H1 (cell line): ENCODE measurements at regions not wholly inside any gene's neighbourhood (a gene's known extent, or its start where the extent isn't known, plus 50 kb on each side); places are given as distances from the start of the nearest gene placed in this dataset.
A peak's percentile ranks its signal among the peaks of the same experiment; 100 is the strongest.

ENCODE experiments used
- CTCF ChIA-PET: fragments of 300-600 bp; sonication (Branson Sonifier 250); formaldehyde crosslinking; loops from one replicate; lab custom pipeline; 2021; ENCODE audit not compliant: partially characterized antibody; lab: Charles Lee
- POLR2A ChIA-PET: fragments of 300-600 bp; sonication (Branson Sonifier 250); formaldehyde crosslinking; loops from one replicate; lab custom pipeline; 2021; ENCODE audit warnings: inconsistent platforms; ENCODE audit not compliant: partially characterized antibody; lab: Charles Lee
- DNase-seq, 2 experiments: peaks; one replicate each; pipeline versions ENCODE4 v3.0.0 to v3.0.0-alpha.2; 2010 to 2022; ENCODE audit warnings: low spot score in 2 of 2, low read depth in 1 of 2, mixed read lengths in 1 of 2
- FAIRE-seq: peaks from 2 replicates; lab custom pipeline; 2011; peaks lifted over from hg19 to GRCh38; lab: Jason Lieb, UNC
- H2AFZ ChIP-seq: 2 replicates; pipeline ENCODE4 v1.8.1; 2012; ENCODE audit warnings: low read length, inconsistent platforms
- H2AK5ac ChIP-seq: 2 replicates; pipeline ENCODE4 v1.6.1; 2013; ENCODE audit warnings: low read depth, low read length
- H2BK120ac ChIP-seq: replicated peaks from 2 replicates; pipeline ENCODE3; 2013; ENCODE audit warnings: low read depth, low read length, inconsistent platforms
- H2BK12ac ChIP-seq: 2 replicates; pipeline ENCODE4 v1.6.1; 2013; ENCODE audit warnings: low read depth, low read length
- H2BK15ac ChIP-seq: 2 replicates; pipeline ENCODE4 v1.6.1; 2013; ENCODE audit warnings: low read length
- H2BK20ac ChIP-seq: 2 replicates; pipeline ENCODE4 v1.6.1; 2013; ENCODE audit warnings: low read length
- H2BK5ac ChIP-seq: 2 replicates; pipeline ENCODE4 v1.6.1; 2013; ENCODE audit warnings: low read depth, low read length
- H3K14ac ChIP-seq: 2 replicates; pipeline ENCODE4 v1.6.1; 2013; ENCODE audit warnings: inconsistent platforms; ENCODE audit not compliant: insufficient read length
- H3K18ac ChIP-seq: 2 replicates; pipeline ENCODE4 v1.6.1; 2013; ENCODE audit warnings: low read length; ENCODE audit errors: extremely low read depth
- H3K23ac ChIP-seq: 2 replicates; pipeline ENCODE4 v1.6.1; 2013; ENCODE audit warnings: inconsistent platforms; ENCODE audit not compliant: insufficient read length
- H3K23me2 ChIP-seq: 2 replicates; pipeline ENCODE4 v1.6.1; 2013; ENCODE audit warnings: low read depth, low read length
- H3K27ac ChIP-seq: 2 replicates; pipeline ENCODE4 v1.6.1; 2011; ENCODE audit warnings: low read depth, low read length, inconsistent platforms
- H3K27me3 ChIP-seq, 4 experiments: replicated peaks in 1 of 4; 1 replicate in 1 of 4; 2 replicates in 3 of 4; pipeline versions ENCODE4 v1.6.1 to v1.8.1; 2011 to 2013; ENCODE audit warnings: low read length in 3 of 4, mild to moderate bottlenecking in 3 of 4, inconsistent platforms in 2 of 4, mixed read lengths in 2 of 4, moderate library complexity in 1 of 4; ENCODE audit not compliant: control insufficient read depth in 3 of 4, insufficient read depth in 3 of 4; ENCODE audit errors: extremely low read depth in 1 of 4
- H3K36me3 ChIP-seq, 4 experiments: 2 replicates each; pipeline versions ENCODE4 v1.6.1 to v1.8.1; 2011 to 2013; ENCODE audit warnings: mild to moderate bottlenecking in 4 of 4, low read length in 3 of 4, moderate library complexity in 2 of 4, control low read depth in 1 of 4, inconsistent platforms in 1 of 4; ENCODE audit not compliant: insufficient read depth in 4 of 4, control insufficient read depth in 2 of 4
- H3K4ac ChIP-seq: replicated peaks from 2 replicates; pipeline ENCODE3; 2013; ENCODE audit warnings: low read length, low read depth, mixed read lengths, inconsistent platforms; ENCODE audit not compliant: insufficient read length
- H3K4me1 ChIP-seq, 4 experiments: replicated peaks in 1 of 4; 1 replicate in 1 of 4; 2 replicates in 3 of 4; pipeline versions ENCODE4 v1.6.1 to v1.8.1; 2011 to 2013; ENCODE audit warnings: low read length in 3 of 4, inconsistent platforms in 2 of 4, mixed read lengths in 1 of 4; ENCODE audit not compliant: insufficient read depth in 4 of 4, control insufficient read depth in 3 of 4
- H3K4me2 ChIP-seq, 2 experiments: 2 replicates each; pipeline versions ENCODE4 v1.6.1 to v1.8.1; 2011 to 2013; ENCODE audit warnings: low read depth in 2 of 2, low read length in 2 of 2, control low read depth in 1 of 2, inconsistent platforms in 1 of 2, mild to moderate bottlenecking in 1 of 2; ENCODE audit not compliant: insufficient read depth in 1 of 2
- H3K4me3 ChIP-seq, 4 experiments: fragments of 200-600, 300-600 bp in 1 of 4; sonication (generic), shearing (Covaris generic), sonication (Bioruptor Twin) in 1 of 4; 2 replicates each; pipeline versions ENCODE4 v1.5.1 to v1.8.1; 2011 to 2016; ENCODE audit warnings: low read length in 4 of 4, low read depth in 3 of 4, control low read depth in 2 of 4, inconsistent platforms in 2 of 4, mild to moderate bottlenecking in 2 of 4, mixed read lengths in 1 of 4, moderate library complexity in 1 of 4; ENCODE audit not compliant: insufficient read depth in 2 of 4; ENCODE audit errors: extremely low read depth in 1 of 4
- H3K56ac ChIP-seq: replicated peaks from 2 replicates; pipeline ENCODE3; 2013; ENCODE audit warnings: low read depth, mild to moderate bottlenecking, mixed read lengths, low read length, inconsistent platforms; ENCODE audit not compliant: insufficient read length
- H3K79me1 ChIP-seq: 2 replicates; pipeline ENCODE4 v1.6.1; 2013; ENCODE audit warnings: low read depth, low read length, control low read depth
- H3K79me2 ChIP-seq, 2 experiments: 2 replicates each; pipeline versions ENCODE4 v1.6.1 to v1.8.1; 2012 to 2013; ENCODE audit warnings: low read length in 2 of 2, mild to moderate bottlenecking in 2 of 2, inconsistent platforms in 1 of 2; ENCODE audit not compliant: insufficient read depth in 2 of 2, control insufficient read depth in 1 of 2
- H3K9ac ChIP-seq, 4 experiments: replicated peaks in 1 of 4; 1 replicate in 1 of 4; 2 replicates in 3 of 4; pipeline versions ENCODE4 v1.6.1 to v1.8.1; 2011 to 2013; ENCODE audit warnings: low read depth in 3 of 4, low read length in 3 of 4, control low read depth in 2 of 4, mild to moderate bottlenecking in 2 of 4, moderate library complexity in 2 of 4, inconsistent platforms in 1 of 4; ENCODE audit errors: extremely low read depth in 1 of 4
- H3K9me3 ChIP-seq, 2 experiments: 2 replicates each; pipeline versions ENCODE4 v1.6.1 to v1.8.1; 2012 to 2013; ENCODE audit warnings: mild to moderate bottlenecking in 2 of 2, moderate library complexity in 2 of 2, control low read depth in 1 of 2, inconsistent platforms in 1 of 2, low read depth in 1 of 2, low read length in 1 of 2, mixed read lengths in 1 of 2; ENCODE audit not compliant: insufficient read depth in 2 of 2
- H4K20me1 ChIP-seq, 2 experiments: replicated peaks in 1 of 2; 2 replicates each; pipeline versions ENCODE3 to v1.8.1; 2011 to 2013; ENCODE audit warnings: inconsistent platforms in 2 of 2, low read length in 2 of 2, mild to moderate bottlenecking in 1 of 2; ENCODE audit not compliant: insufficient read depth in 2 of 2, control insufficient read depth in 1 of 2
- H4K5ac ChIP-seq: 2 replicates; pipeline ENCODE4 v1.6.1; 2013; ENCODE audit warnings: low read length, low read depth, mixed read lengths, inconsistent platforms; ENCODE audit not compliant: insufficient read length
- H4K8ac ChIP-seq: 2 replicates; pipeline ENCODE4 v1.8.0; 2013; ENCODE audit warnings: mild to moderate bottlenecking, moderate library complexity, low read length, inconsistent platforms; ENCODE audit not compliant: insufficient read depth; ENCODE audit errors: extremely low read depth
- H4K91ac ChIP-seq: replicated peaks from 2 replicates; pipeline ENCODE3; 2013; ENCODE audit warnings: low read length, mixed read lengths, inconsistent platforms; ENCODE audit not compliant: insufficient read length
- ATF2 ChIP-seq: IDR thresholded peaks from 2 replicates; pipeline ENCODE4 v1.6.1; 2012; ENCODE audit warnings: low read length, inconsistent platforms
- BRCA1 ChIP-seq: IDR thresholded peaks from 2 replicates; pipeline ENCODE4 v1.6.1; 2012; ENCODE audit warnings: low read depth, low read length, improper control_type of control experiment
- GABPA ChIP-seq: IDR thresholded peaks from 2 replicates; pipeline ENCODE4 v1.6.1; 2011; ENCODE audit warnings: mild to moderate bottlenecking, low read length, moderate library complexity, borderline replicate concordance; ENCODE audit not compliant: insufficient read depth
- KDM4A ChIP-seq: IDR thresholded peaks from one replicate; pipeline ENCODE4 v1.7.1; 2012; ENCODE audit warnings: low read depth, mild to moderate bottlenecking, moderate library complexity, low read length, inconsistent platforms; ENCODE audit not compliant: severe bottlenecking
- POLR2AphosphoS5 ChIP-seq: IDR thresholded peaks from 2 replicates; pipeline ENCODE4 v1.6.1; 2011; ENCODE audit warnings: low read depth, low read length
- WGBS, 2 experiments: shearing (Covaris generic) in 1 of 2; methylation state at CpG; one replicate each; pipeline versions ENCODE4 v1.1.6 to v1.1.7; 2013 to 2015; ENCODE audit warnings: low lambda C conversion rate in 2 of 2, mixed read lengths in 2 of 2, inconsistent platforms in 1 of 2, low coverage in 1 of 2, missing lambda C conversion rate in 1 of 2; ENCODE audit not compliant: insufficient replicate concordance in 2 of 2, insufficient coverage in 1 of 2, insufficient read length in 1 of 2; ENCODE audit errors: extremely low coverage in 1 of 2, missing lambda C conversion rate in 1 of 2; 5-methylcytosine and 5-hydroxymethylcytosine counted together

- no peaks in the 10 kb centered on the region for H3K9me3 ChIP-seq
- no peak overlapping the region; a peak in 1 of 8 replicates for H3K4me3 ChIP-seq
- H3K4me1 ChIP-seq = peaks cover 0 to 6% (median 2%) of the 10 kb centered on the region in 4 experiments; a peak in 4 of 7 replicates
- no peak overlapping the region for H2BK15ac ChIP-seq
- H3K79me1 ChIP-seq = no peaks in the 10 kb centered on the region
- H4K8ac ChIP-seq = no peak overlapping the region
- no peak overlapping the region for H3K9ac ChIP-seq
- H3K4me2 ChIP-seq = peak overlapping the region; percentile 14 to 19; a peak in 1 of 4 replicates
- no peak overlapping the region for H3K4ac ChIP-seq
- H3K18ac ChIP-seq = no peak overlapping the region
- no peak overlapping the region for H3K23ac ChIP-seq
- H3K23me2 ChIP-seq = no peaks in the 10 kb centered on the region
- H2BK20ac ChIP-seq = 0 out of 2 replicates have a peak overlapping the region, but pooled peaks have one; percentile 37
- no peaks in the 10 kb centered on the region for H3K36me3 ChIP-seq
- H2AK5ac ChIP-seq = no peak overlapping the region
- ChIA-PET POLR2A (no interaction called here), CTCF (interaction anchor here (0.5 to 4.8 kb wide), 5 partner anchors 9 to 345 kb away, joined by 3 to 26 read pairs (median 4); no protein-coding TSS in a partner anchor)
- no peak overlapping the region for H3K56ac ChIP-seq
- no peaks in the 10 kb centered on the region for H3K79me2 ChIP-seq
- no peak overlapping the region for H2BK5ac ChIP-seq
- H3K27me3 ChIP-seq = no peaks in the 10 kb centered on the region; a peak in 1 of 7 replicates
- 72% methylated on average over 9 of the region's 9 CpGs; no CpG with 5 or more reads in 1 of the 2 experiments for WGBS, 2 experiments
- peak in 1 of 2 experiments; percentile 45 for DNase-seq
- H2BK120ac ChIP-seq = no peak overlapping the region
- H4K5ac ChIP-seq = no peak overlapping the region
- H2BK12ac ChIP-seq = peak overlapping the region; percentile 35
- no peak overlapping the region for H4K91ac ChIP-seq
- H4K20me1 ChIP-seq = no peaks in the 10 kb centered on the region
- FAIRE-seq = no peak
- no peak overlapping the region for H3K27ac ChIP-seq
- no peak for TF ChIP-seq BRCA1
- TF ChIP-seq ATF2 = no peak
- TF ChIP-seq GABPA = no peak
- TF ChIP-seq POLR2AphosphoS5 = no peak
- no peak for TF ChIP-seq KDM4A
- 0 out of 2 replicates have a peak overlapping the region, but pooled peaks have one; percentile 80 for H2AFZ ChIP-seq
- H3K14ac ChIP-seq = no peak overlapping the region
These were observed 523.9 kb downstream of the TNS1 start for GRCh38 chr2:217478831-217479455.
